NCI-H128 (cell line): ENCODE measurements at regions not wholly inside any gene's neighbourhood (a gene's known extent, or its start where the extent isn't known, plus 50 kb on each side); places are given as distances from the start of the nearest gene placed in this dataset.
"Not testable (repeated sequence)": the region's sequence is repeated elsewhere in the genome, so short reads cannot be mapped to it uniquely, and the experiment has no call there.

Experiments used
- DNase-seq: peaks from one replicate; lab custom pipeline; 2025; ENCODE audit not compliant: unreplicated experiment; lab: John Stamatoyannopoulos, UW

GRCh38 chr16:66247516-66248481 is 118.7 kb upstream of the CDH5 start:
- DNase-seq: no peak

GRCh38 chr16:66245868-66246267 is 120.6 kb upstream of the CDH5 start:
- DNase-seq: no peak

DNA sequence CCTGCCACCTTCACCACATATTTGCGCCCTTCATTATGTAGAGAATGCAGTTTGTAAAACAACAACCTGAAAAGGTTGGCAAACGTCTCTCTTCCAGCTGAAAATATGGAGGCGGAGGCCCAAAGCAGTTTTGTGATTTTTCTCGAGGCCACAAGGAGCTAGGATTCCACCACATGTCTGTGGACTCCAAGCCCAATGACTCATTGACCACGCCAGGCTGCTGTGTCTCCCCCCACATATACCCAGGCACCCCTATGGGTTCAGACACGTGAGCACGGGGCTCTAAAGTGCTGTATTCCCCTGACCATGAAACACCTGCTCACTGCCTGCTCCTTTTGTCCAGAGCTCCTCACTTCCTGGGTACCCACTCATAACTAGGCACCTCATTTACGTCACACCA is 121.4 kb upstream of the CDH5 start:
- DNase-seq: no peak

GRCh38 chr16:66242672-66243071 is 123.8 kb upstream of the CDH5 start:
- no peak for DNase-seq

- DNase-seq: not testable (repeated sequence)
These were observed 124.3 kb upstream of the CDH5 start for GRCh38 chr16:66242206-66242605.

DNA sequence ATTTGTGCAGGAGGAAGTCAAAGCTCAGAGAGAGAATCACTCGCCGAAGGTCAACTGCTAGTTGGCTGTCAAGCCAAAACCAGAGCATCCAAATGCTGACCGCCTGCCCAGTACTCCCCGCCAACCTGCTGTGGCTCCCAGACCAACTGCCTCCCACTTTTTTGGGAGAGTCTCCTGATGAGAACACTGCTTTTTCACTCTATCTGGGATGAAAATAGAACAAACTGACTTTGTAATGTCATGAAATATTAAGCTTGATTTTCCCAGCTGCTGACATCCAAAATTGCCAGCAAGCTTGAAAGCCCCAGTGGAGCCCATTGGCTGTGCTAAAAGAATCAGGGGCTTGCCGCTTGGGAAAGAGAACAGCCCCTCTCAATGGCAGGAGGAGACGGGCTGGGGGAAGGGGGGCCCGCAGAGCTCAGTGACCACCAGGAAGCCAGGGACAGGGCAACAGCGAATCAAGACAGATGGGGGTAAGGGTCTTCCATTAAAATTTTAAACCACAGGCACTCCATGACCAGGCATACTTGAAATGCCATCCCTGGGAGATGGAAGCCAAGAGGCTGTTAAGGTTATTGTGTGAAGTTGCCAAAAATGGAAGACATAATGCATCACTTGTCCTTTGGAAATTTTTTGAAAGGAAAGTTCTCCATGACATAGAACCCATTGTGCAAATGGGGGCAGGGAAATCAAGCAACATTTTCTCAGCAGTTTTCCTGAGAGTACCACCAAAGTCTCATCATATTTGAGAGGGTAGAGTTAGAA is 125.7 kb upstream of the CDH5 start:
- DNase-seq: no peak

DNA sequence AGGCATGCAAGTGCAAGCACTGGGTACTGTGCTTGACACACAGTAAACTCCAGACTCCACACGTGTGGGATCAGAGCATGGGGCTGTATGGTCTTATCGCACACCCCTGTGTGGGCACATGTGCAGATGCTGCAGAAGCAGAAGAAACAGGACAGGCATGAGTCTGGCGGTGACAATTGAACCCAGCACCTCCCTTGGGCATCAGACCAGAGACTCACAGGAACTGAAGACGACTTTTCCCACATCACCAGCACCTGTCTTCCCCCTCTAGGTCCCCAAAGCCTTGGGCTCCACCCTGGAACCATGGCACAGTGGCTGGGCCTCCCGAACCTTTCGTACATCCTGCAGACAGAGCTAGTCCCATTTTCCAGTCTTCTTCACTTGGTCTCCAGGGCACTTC is 126.4 kb upstream of the CDH5 start:
- DNase-seq: no peak

DNA sequence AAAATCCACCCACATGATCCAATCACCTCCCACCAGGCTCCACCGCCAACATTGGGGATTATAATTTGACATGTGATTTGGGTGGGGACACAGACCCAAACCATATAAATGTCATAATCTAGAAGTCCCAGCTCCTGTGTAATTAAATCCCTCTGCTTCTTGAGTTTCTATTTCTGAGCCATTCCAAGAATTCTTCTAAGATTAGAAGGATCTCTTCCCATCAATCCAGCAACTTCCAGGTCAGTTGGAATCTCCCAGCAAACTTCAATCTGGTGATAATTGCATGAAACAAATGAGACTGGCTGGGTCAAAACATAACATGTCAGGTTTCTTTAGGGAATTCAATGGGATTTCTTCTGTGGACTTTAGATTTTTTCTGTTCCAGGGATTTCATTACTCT is 127.8 kb upstream of the CDH5 start:
- DNase-seq: no peak

GRCh38 chr16:66236301-66236700 is 130.2 kb upstream of the CDH5 start:
- DNase-seq: no peak

DNA sequence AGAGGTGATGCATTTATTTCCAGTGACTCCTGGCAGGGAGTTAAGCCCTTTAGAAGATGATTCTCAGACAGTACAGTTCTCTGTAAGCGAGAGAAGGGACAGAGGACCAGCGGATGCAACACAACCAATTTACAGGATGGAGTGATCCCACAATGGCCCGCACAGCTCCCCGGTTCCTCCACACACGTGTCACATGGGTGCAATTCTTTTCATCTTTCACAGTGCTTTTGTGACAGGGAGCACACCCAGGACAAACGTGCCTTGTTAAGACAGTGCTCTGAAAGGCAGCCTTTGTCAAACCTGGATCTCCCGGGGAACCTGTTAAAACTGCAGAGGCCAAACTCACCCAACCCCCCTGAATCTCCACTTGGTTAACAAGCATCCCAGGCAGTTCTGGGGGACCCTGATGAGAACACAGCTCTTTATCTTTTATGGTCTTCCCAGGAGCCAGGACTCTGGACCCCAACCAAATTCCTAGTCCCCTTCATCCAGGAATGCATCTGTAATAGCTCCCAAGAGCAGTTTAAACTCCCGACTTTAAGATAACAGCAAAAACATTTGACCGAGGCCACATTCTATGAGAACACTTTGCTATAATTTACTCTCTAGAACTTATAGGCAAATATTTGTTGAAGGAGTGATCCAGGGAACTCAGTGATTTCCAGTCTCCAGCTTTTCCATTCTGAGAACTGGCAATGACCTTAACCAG is 134.9 kb upstream of the CDH5 start:
- no peak for DNase-seq

DNA sequence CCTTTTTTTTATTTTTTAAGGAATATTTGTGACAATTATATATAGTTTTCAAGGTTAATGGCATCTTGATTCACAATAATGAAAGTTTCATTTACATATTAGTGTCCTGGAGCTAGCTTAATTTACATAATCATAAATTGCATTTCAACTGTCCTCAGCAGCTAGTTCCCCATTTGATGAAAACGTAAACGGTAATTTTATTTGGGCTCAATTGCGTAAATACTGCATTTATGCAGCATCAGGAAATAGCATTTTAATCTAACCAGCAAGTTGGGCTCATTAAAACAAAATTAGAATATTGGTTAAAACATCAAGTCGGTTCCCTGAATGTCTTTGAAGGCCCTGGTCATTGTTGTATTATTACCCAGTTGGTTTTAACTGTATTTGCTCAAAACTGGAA is 136.8 kb upstream of the CDH5 start:
- no peak for DNase-seq

GRCh38 chr16:66228792-66229191 is 137.7 kb upstream of the CDH5 start:
- DNase-seq: no peak

GRCh38 chr16:66227766-66228530 is 138.5 kb upstream of the CDH5 start:
- no peak for DNase-seq

DNA sequence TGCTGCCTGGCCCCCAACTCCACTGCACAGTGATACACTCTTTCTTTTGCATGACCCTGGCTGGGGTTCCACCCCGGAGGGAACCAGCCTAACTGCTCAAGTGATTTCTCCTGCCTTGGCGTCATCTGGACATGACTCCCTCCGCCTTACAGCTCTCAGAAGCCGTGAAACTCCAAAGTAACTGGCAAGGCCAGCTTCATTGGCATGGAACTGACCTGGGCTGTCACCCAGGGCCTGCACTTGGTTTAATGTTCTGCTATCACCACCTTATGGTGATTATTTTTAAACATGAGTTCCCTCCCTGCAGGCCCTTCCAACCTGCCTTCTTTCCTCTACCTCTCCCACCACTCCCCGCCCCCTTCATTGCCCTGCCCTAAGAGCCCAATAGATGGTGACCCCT is 139.7 kb upstream of the CDH5 start:
- DNase-seq: no peak

GRCh38 chr16:66225696-66226095 is 140.8 kb upstream of the CDH5 start:
- no peak for DNase-seq

GRCh38 chr16:66224626-66225025 is 141.9 kb upstream of the CDH5 start:
- no peak for DNase-seq

GRCh38 chr16:66224186-66224585 is 142.3 kb upstream of the CDH5 start:
- no peak for DNase-seq

DNA sequence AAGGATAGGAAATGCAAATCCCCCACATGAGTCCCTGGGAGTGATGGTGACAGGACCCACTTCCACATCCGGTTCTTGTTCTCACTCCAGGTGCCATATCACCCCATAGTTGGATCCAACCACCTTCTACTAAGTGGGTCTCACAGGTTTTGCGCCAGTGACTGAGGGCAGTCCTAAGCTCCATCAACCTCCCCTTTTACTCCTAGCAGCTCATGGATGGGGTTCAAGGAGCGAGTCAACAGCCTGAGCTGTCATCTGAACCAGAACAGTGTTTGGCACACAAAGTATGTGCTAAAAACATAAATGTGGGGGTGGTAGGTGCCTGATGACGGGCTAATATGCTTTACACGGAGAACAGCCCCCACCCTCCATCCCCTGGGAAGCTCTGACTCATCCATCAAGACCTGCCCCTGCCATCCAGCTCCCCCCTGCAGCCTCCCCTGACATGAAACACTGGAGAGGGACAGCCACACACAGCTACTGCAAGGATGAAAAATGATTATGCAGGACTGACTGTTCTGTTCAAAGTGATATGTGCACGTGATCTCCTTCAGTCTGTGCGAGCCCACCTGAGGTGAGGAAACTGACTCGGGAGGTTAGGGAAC is 143.2 kb upstream of the CDH5 start:
- DNase-seq: no peak

- DNase-seq: no peak
These were observed 143.7 kb upstream of the CDH5 start for GRCh38 chr16:66222756-66223155.

GRCh38 chr16:66220702-66221101 is 145.8 kb upstream of the CDH5 start:
- DNase-seq: no peak
